Immature natural killer cell (primary cell): ENCODE measurements at regions not wholly inside any gene's neighbourhood (a gene's known extent, or its start where the extent isn't known, plus 50 kb on each side); places are given as distances from the start of the nearest gene placed in this dataset.

Experiments
- DNase-seq, 3 donors: peaks; one replicate each; pipeline ENCODE4 v3.0.0; 2022; ENCODE audit warnings: mixed read lengths in 1 of 3
- H3K27ac Mint-ChIP-seq, 6 donors: one replicate each; pipeline ENCODE4 v1.8.0; 2020; ENCODE audit warnings: mixed read lengths in 6 of 6, mild to moderate bottlenecking in 5 of 6, inconsistent platforms in 4 of 6, moderate library complexity in 3 of 6
- H3K27me3 Mint-ChIP-seq, 3 donors: one replicate each; pipeline ENCODE4 v1.8.0; 2020 to 2021; ENCODE audit warnings: low read depth in 3 of 3, mild to moderate bottlenecking in 3 of 3, mixed read lengths in 3 of 3, moderate library complexity in 3 of 3, inconsistent platforms in 1 of 3
- H3K36me3 Mint-ChIP-seq, 3 donors: one replicate each; pipeline ENCODE4 v1.8.0; 2020; ENCODE audit warnings: mixed read lengths in 3 of 3, inconsistent platforms in 2 of 3, mild to moderate bottlenecking in 2 of 3
- H3K4me1 Mint-ChIP-seq, 2 donors: one replicate each; pipeline ENCODE4 v1.8.0; 2020; ENCODE audit warnings: inconsistent platforms in 2 of 2, mild to moderate bottlenecking in 2 of 2, mixed read lengths in 2 of 2, moderate library complexity in 1 of 2
- H3K4me3 Mint-ChIP-seq, 5 donors: one replicate each; pipeline ENCODE4 v1.8.0; 2020; ENCODE audit warnings: mild to moderate bottlenecking in 5 of 5, mixed read lengths in 5 of 5, inconsistent platforms in 3 of 5, moderate library complexity in 3 of 5
- H3K9me3 Mint-ChIP-seq, 6 donors: one replicate each; pipeline ENCODE4 v1.8.0; 2020; ENCODE audit warnings: mild to moderate bottlenecking in 6 of 6, mixed read lengths in 6 of 6, inconsistent platforms in 4 of 6, moderate library complexity in 3 of 6

GRCh38 chr1:94708811-94709210 lies 111.3 kb upstream of the SLC44A3 start:
- H3K9me3 Mint-ChIP-seq: peaks cover 0 to 1% (median 0%) of the 10 kb centered on the region in 6 donors

GRCh38 chr1:94708299-94708685 lies 111.9 kb upstream of the SLC44A3 start:
- Mint-ChIP-seq H3K27ac (no peak overlapping the region), H3K4me1 (no peaks in the 10 kb centered on the region), H3K9me3 (peaks cover 0 to 1% (median 0%) of the 10 kb centered on the region in 6 donors), H3K36me3 (no peaks in the 10 kb centered on the region), H3K27me3 (peaks cover 0 to 7% (median 3%) of the 10 kb centered on the region in 3 donors), H3K4me3 (no peak overlapping the region)
- DNase-seq: no peak

More at GRCh38 chr1:94708811-94709210, 111.3 kb upstream of the SLC44A3 start:
- peaks cover 0 to 6% (median 3%) of the 10 kb centered on the region in 3 donors for H3K27me3 Mint-ChIP-seq
- DNase-seq: no peak
- H3K4me1 Mint-ChIP-seq: no peaks in the 10 kb centered on the region
- no peak overlapping the region for H3K27ac Mint-ChIP-seq
- no peak overlapping the region for H3K4me3 Mint-ChIP-seq
- H3K36me3 Mint-ChIP-seq: no peaks in the 10 kb centered on the region

- Mint-ChIP-seq H3K9me3 (peaks cover 0 to 1% (median 0%) of the 10 kb centered on the region in 6 donors), H3K4me3 (no peak overlapping the region), H3K27me3 (peaks cover 0 to 7% (median 3%) of the 10 kb centered on the region in 3 donors), H3K4me1 (no peaks in the 10 kb centered on the region), H3K36me3 (no peaks in the 10 kb centered on the region), H3K27ac (no peak overlapping the region)
- no peak for DNase-seq
These were observed 112.5 kb upstream of the SLC44A3 start for GRCh38 chr1:94707321-94708298.

GRCh38 chr1:94702442-94702815 lies 117.7 kb upstream of the SLC44A3 start:
- Mint-ChIP-seq H3K27me3 (peaks cover 4 to 11% (median 9%) of the 10 kb centered on the region in 3 donors), H3K4me1 (no peaks in the 10 kb centered on the region), H3K9me3 (no peaks in the 10 kb centered on the region), H3K27ac (no peak overlapping the region), H3K36me3 (no peaks in the 10 kb centered on the region), H3K4me3 (no peak overlapping the region)
- DNase-seq: no peak

GRCh38 chr1:94701796-94702441 lies 118.2 kb upstream of the SLC44A3 start:
- no peaks in the 10 kb centered on the region for H3K9me3 Mint-ChIP-seq
- no peak overlapping the region for H3K4me3 Mint-ChIP-seq

GRCh38 chr1:94698759-94699502 lies 121.2 kb upstream of the SLC44A3 start:
- Mint-ChIP-seq H3K27ac (no peak overlapping the region), H3K4me1 (peaks cover 3 to 11% of the 10 kb centered on the region in 2 donors), H3K27me3 (peaks cover 8 to 21% (median 15%) of the 10 kb centered on the region in 3 donors), H3K9me3 (no peaks in the 10 kb centered on the region), H3K4me3 (no peak overlapping the region), H3K36me3 (no peaks in the 10 kb centered on the region)
- no peak for DNase-seq

More at GRCh38 chr1:94701796-94702441, 118.2 kb upstream of the SLC44A3 start:
- Mint-ChIP-seq H3K36me3 (no peaks in the 10 kb centered on the region), H3K27ac (no peak overlapping the region), H3K4me1 (no peaks in the 10 kb centered on the region), H3K27me3 (peaks cover 4 to 11% (median 9%) of the 10 kb centered on the region in 3 donors)
- no peak for DNase-seq

- no peak overlapping the region for H3K27ac Mint-ChIP-seq
- no peak for DNase-seq
- no peaks in the 10 kb centered on the region for H3K36me3 Mint-ChIP-seq
- H3K27me3 Mint-ChIP-seq: peaks cover 9 to 21% (median 16%) of the 10 kb centered on the region in 3 donors
- H3K4me3 Mint-ChIP-seq: no peak overlapping the region
- H3K9me3 Mint-ChIP-seq: no peaks in the 10 kb centered on the region
- peaks cover 3 to 15% of the 10 kb centered on the region in 2 donors for H3K4me1 Mint-ChIP-seq
These were observed 121.8 kb upstream of the SLC44A3 start for GRCh38 chr1:94698356-94698755.

- no peak overlapping the region for H3K4me3 Mint-ChIP-seq
- DNase-seq: no peak
- peaks cover 12 to 21% (median 19%) of the 10 kb centered on the region in 3 donors for H3K27me3 Mint-ChIP-seq
- H3K9me3 Mint-ChIP-seq: no peaks in the 10 kb centered on the region
- peaks cover 3 to 15% of the 10 kb centered on the region in 2 donors for H3K4me1 Mint-ChIP-seq
- no peak overlapping the region for H3K27ac Mint-ChIP-seq
- H3K36me3 Mint-ChIP-seq: no peaks in the 10 kb centered on the region
These were observed 122.3 kb upstream of the SLC44A3 start for GRCh38 chr1:94697839-94698238.

- peaks cover 0 to 1% (median 0%) of the 10 kb centered on the region in 6 donors for H3K9me3 Mint-ChIP-seq
- peaks cover 3 to 15% of the 10 kb centered on the region in 2 donors for H3K4me1 Mint-ChIP-seq
These were observed 125.8 kb upstream of the SLC44A3 start for GRCh38 chr1:94694226-94694915.

GRCh38 chr1:94693435-94693834 lies 126.7 kb upstream of the SLC44A3 start:
- no peak for DNase-seq
- Mint-ChIP-seq H3K36me3 (no peaks in the 10 kb centered on the region), H3K27ac (no peak overlapping the region), H3K4me1 (peaks cover 3 to 15% of the 10 kb centered on the region in 2 donors), H3K4me3 (no peak overlapping the region), H3K27me3 (peaks cover 15 to 19% (median 17%) of the 10 kb centered on the region in 3 donors), H3K9me3 (peaks cover 0 to 3% (median 0%) of the 10 kb centered on the region in 6 donors)

More at GRCh38 chr1:94694226-94694915, 125.8 kb upstream of the SLC44A3 start:
- H3K4me3 Mint-ChIP-seq: no peak overlapping the region
- peaks cover 15 to 19% (median 17%) of the 10 kb centered on the region in 3 donors for H3K27me3 Mint-ChIP-seq
- no peaks in the 10 kb centered on the region for H3K36me3 Mint-ChIP-seq
- no peak overlapping the region for H3K27ac Mint-ChIP-seq
- DNase-seq: peak; percentile 27 to 48 (median 28)

GRCh38 chr1:94693029-94693428 lies 127.1 kb upstream of the SLC44A3 start:
- DNase-seq: no peak
- Mint-ChIP-seq H3K4me1 (peaks cover 3 to 15% of the 10 kb centered on the region in 2 donors), H3K27me3 (peaks cover 15 to 19% (median 17%) of the 10 kb centered on the region in 3 donors), H3K36me3 (no peaks in the 10 kb centered on the region), H3K9me3 (peaks cover 0 to 3% (median 0%) of the 10 kb centered on the region in 6 donors), H3K27ac (no peak overlapping the region), H3K4me3 (no peak overlapping the region)

GRCh38 chr1:94688646-94689045 lies 131.5 kb upstream of the SLC44A3 start:
- Mint-ChIP-seq H3K36me3 (no peaks in the 10 kb centered on the region), H3K27me3 (peaks cover 6 to 12% (median 6%) of the 10 kb centered on the region in 3 donors), H3K9me3 (peaks cover 0 to 3% (median 0%) of the 10 kb centered on the region in 6 donors), H3K27ac (no peak overlapping the region), H3K4me1 (peaks cover 0 to under 1% of the 10 kb centered on the region in 2 donors), H3K4me3 (no peak overlapping the region)
- DNase-seq: no peak

- H3K4me1 Mint-ChIP-seq: no peaks in the 10 kb centered on the region
- H3K36me3 Mint-ChIP-seq: no peaks in the 10 kb centered on the region
- no peak for DNase-seq
- H3K27ac Mint-ChIP-seq: no peak overlapping the region
- H3K4me3 Mint-ChIP-seq: no peak overlapping the region
- peaks cover 0 to 3% (median 0%) of the 10 kb centered on the region in 6 donors for H3K9me3 Mint-ChIP-seq
- peaks cover 3 to 5% (median 5%) of the 10 kb centered on the region in 3 donors for H3K27me3 Mint-ChIP-seq
These were observed 133.3 kb upstream of the SLC44A3 start for GRCh38 chr1:94686882-94687281.
